EH (cell line): ENCODE measurements at regions not wholly inside any gene's neighbourhood (a gene's known extent, or its start where the extent isn't known, plus 50 kb on each side); places are given as distances from the start of the nearest gene placed in this dataset.
A peak's percentile ranks its signal among the peaks of the same experiment; 100 is the strongest.

Source experiments
- DNase-seq: peaks from one replicate; pipeline ENCODE4 v3.0.0-alpha.2; 2015; ENCODE audit warnings: low read depth

- DNase-seq, result peak; percentile 98
Observed at GRCh38 chr5:33148076-33148513, 292.7 kb upstream of the TARS1 start.

GRCh38 chr5:33153372-33153771 is 287.4 kb upstream of the TARS1 start:
- no peak for DNase-seq

- peak; percentile 63 for DNase-seq
Observed at GRCh38 chr5:33153831-33154230, 286.9 kb upstream of the TARS1 start.

- DNase-seq, result no peak
Observed at GRCh38 chr5:33160871-33161270, 279.9 kb upstream of the TARS1 start.

GRCh38 chr5:33161421-33161820 is 279.3 kb upstream of the TARS1 start:
- DNase-seq, result no peak

- DNase-seq, result no peak
Observed at GRCh38 chr5:33162057-33162456, 278.7 kb upstream of the TARS1 start.

GRCh38 chr5:33166522-33166921 is 274.2 kb upstream of the TARS1 start:
- DNase-seq, result no peak

GRCh38 chr5:33166948-33167347 is 273.8 kb upstream of the TARS1 start:
- DNase-seq, result no peak

GRCh38 chr5:33167541-33167940 is 273.2 kb upstream of the TARS1 start:
- peak; percentile 68 for DNase-seq

- peak; percentile 20 for DNase-seq
Observed at GRCh38 chr5:33170411-33170810, 270.4 kb upstream of the TARS1 start.

- DNase-seq, result no peak
Observed at GRCh38 chr5:33174383-33174782, 266.4 kb upstream of the TARS1 start.

GRCh38 chr5:33179301-33179700 is 261.5 kb upstream of the TARS1 start:
- DNase-seq, result no peak

- peak; percentile 68 for DNase-seq
Observed at GRCh38 chr5:33180900-33181299, 259.9 kb upstream of the TARS1 start.

GRCh38 chr5:33182986-33183385 is 257.8 kb upstream of the TARS1 start:
- DNase-seq, result no peak

- DNase-seq, result no peak
Observed at GRCh38 chr5:33184367-33184766, 256.4 kb upstream of the TARS1 start.

GRCh38 chr5:33188089-33188488 is 252.7 kb upstream of the TARS1 start:
- no peak for DNase-seq

- no peak for DNase-seq
Observed at GRCh38 chr5:33194914-33195313, 245.9 kb upstream of the TARS1 start.

- peak; percentile 86 for DNase-seq
Observed at GRCh38 chr5:33195431-33196165, 245.2 kb upstream of the TARS1 start.

GRCh38 chr5:33198836-33199235 is 241.9 kb upstream of the TARS1 start:
- DNase-seq, result peak; percentile 7

GRCh38 chr5:33203931-33204330 is 236.8 kb upstream of the TARS1 start:
- DNase-seq, result no peak

GRCh38 chr5:33205079-33205478 is 235.7 kb upstream of the TARS1 start:
- DNase-seq, result no peak

- peak; percentile 65 for DNase-seq
Observed at GRCh38 chr5:33205727-33206410, 234.9 kb upstream of the TARS1 start.

GRCh38 chr5:33206962-33207506 is 233.7 kb upstream of the TARS1 start:
- no peak for DNase-seq
